Activated CD4-positive, alpha-beta T cell treated with anti-CD3 and anti-CD28 coated beads for 24 hours (primary cell): ENCODE measurements at regions not wholly inside any gene's neighbourhood (a gene's known extent, or its start where the extent isn't known, plus 50 kb on each side); places are given as distances from the start of the nearest gene placed in this dataset.

Experiments
- DNase-seq, 2 donors: peaks; one replicate each; pipeline ENCODE4 v3.0.0-alpha.2; 2020; ENCODE audit warnings: low read depth in 2 of 2

DNA sequence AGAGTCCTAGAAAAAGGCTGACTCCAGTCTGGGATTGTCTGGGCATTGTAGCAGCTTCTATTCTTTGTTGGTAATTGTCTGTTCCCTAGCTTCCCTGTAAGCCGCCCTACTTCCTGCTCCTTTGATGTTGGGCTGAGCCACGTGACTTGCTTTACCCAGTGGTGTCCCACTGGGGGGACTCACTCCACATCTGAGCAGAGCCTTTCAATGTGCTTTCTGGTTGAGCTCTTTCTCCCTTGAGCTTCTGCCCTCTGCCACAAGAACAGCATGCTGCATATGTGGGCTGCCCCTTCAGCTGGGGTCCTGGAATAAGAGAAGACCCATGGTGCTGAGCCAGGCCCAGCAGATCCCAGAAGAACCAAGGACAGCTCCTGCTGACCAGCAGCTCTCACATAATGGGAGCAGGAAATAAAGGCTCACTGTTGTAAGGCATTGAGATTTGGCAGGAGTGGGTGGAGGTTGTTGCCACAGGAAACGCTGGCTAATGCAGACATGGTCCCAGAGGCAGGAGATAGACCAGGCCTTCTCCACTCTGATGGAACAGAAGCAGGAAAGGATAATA is 276.3 kb upstream of the GJB5 start:
- DNase-seq = no peak

DNA sequence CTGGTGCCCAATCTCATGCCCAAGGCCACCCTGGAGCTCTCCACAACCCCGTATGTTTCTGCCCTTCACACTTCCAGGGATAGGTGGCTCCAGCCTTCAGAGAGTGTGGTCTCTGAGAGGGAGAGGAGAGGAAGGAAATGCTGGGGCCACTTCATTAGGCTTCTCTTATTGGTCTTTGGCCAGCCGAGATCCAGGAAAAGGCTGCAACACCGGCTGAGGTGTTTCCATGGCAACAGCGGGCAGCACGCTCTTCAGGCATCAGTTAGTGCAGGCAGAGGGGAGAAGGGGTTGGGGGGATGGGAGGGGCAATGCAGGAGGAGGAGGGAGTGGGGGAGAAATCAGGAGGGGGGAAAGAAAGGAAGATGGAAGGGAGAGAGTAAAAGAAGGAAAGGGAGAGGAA is 275.1 kb upstream of the GJB5 start:
- no peak for DNase-seq

DNA sequence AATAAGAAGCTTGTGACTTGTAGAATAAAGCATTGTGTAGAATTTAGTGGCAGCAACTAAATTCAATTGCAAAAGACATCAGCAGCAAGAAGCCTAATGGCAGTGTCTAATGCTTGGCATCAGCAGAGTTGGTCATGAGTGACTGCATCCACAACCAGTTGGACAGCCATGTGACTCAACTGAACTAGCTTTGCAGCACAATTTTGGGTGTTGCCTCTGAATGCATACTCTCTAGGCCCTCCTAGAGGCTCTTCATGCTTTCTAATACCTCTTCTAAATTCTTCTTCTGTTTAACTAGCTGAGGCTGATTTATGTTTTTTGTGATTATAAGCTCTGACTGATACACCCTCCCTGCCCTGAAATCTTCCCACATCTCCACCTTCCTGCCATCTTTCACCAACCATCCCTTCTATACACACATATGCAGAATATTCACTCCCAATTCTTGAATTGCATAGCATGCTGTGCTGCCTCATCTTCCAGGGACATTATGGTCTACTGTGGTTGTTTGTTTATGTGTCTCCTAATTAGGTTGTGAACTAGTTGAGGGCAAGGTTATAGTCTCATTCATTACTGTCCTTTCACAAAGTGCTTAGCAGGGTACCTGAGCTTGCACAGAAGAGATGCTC is 266.7 kb upstream of the GJB5 start:
- DNase-seq = no peak

DNA sequence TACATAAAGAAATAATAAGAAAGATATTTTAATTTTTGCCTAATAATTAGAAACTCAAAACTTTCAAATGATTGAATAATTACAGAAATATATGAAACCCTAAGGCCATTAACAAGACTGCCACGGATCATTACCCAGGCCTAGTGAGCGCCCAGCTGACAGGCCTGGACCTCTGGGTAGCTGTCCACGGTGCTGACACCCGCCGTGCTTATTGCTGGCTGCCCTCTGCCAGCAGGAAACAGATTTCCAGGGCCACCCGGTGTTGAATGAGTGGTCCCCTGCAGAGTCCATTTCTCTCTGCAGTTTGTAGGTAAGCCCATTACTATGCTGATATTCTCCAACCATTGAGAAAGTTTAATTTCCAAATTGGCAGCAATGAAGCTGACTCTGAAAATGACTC is 254.4 kb upstream of the GJB5 start:
- no peak for DNase-seq

DNA sequence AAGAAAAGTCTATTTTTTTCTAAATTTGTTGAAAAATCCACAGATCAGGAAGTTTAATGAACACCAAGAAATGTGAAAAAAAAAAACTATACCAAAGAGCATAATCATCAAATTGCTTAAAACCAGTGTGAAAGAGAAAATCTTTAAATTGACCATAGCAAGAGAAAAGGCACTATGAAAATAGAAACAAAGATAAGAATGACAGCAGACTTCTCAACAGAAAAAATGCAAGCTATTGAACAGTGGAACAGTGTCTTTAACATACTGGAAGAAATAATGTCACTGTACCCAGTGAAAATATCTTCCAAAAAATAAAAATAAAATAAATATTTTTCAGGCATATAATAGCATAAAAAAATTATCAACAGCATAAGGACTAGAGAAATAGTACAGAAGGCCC is 243.0 kb upstream of the GJB5 start:
- DNase-seq = no peak

DNA sequence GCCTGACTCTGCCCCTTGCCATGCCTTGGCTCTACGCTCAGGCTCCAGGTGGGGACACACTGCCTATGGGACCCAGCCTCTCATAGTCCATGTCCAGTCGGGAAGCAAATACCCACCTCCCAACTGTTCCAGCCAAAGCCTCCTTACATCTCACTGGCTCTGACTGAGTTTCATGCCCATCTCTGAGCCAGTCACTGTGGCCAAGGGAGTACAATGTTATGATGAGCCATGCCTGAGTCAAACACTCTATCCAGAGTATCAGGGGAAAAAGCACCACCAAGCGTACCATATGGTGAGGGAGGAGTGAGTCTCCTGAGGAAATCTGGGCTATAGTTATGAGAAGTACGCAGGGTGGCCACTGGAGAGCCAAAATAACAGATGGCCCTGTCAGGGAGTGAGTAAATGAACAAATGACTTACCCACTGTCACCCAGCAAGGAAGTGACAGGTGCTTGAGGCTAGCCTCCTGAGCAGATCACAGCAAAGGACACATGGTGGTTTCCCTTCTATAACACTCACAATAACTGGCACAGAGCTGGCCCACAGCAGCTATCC is 236.6 kb upstream of the GJB5 start:
- no peak for DNase-seq

DNA sequence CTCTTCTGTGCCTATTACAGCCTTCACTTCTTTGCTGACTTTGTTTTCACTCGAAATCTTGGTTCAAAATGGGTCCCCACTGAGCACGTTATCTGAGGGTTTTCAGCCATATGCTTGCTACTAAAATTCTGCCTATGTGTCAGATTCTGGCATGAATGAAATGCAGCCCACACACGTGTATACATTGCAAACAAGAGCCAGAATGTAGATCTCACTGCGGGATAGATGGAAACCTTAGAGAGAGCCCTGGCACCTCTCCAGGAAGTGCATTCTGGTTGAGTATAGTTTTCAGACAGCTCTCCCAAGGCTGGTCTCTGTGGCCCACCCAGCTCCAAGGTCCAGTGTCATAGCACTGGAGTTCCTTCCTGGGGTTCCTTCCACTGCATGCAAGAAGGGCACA is 234.7 kb upstream of the GJB5 start:
- no peak for DNase-seq

DNA sequence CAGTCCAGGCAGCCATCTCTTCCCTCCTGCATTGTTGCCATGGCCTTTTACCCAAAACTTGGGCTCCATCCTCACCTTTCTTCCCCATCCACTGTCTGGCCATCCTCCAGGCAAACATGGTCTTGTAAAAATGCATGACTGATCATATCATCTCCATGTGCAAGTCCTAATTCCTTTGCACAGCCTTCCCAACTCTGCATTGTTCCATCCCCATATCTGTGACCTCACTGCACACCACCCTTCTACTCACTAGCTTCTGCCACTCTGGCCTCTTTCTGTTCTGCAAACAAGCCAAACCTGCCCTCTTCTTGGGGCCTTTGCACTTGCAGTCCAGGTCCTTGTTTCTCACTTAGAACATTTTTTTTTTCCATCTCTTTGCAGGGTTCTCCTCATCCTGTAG is 230.1 kb upstream of the GJB5 start:
- no peak for DNase-seq

DNA sequence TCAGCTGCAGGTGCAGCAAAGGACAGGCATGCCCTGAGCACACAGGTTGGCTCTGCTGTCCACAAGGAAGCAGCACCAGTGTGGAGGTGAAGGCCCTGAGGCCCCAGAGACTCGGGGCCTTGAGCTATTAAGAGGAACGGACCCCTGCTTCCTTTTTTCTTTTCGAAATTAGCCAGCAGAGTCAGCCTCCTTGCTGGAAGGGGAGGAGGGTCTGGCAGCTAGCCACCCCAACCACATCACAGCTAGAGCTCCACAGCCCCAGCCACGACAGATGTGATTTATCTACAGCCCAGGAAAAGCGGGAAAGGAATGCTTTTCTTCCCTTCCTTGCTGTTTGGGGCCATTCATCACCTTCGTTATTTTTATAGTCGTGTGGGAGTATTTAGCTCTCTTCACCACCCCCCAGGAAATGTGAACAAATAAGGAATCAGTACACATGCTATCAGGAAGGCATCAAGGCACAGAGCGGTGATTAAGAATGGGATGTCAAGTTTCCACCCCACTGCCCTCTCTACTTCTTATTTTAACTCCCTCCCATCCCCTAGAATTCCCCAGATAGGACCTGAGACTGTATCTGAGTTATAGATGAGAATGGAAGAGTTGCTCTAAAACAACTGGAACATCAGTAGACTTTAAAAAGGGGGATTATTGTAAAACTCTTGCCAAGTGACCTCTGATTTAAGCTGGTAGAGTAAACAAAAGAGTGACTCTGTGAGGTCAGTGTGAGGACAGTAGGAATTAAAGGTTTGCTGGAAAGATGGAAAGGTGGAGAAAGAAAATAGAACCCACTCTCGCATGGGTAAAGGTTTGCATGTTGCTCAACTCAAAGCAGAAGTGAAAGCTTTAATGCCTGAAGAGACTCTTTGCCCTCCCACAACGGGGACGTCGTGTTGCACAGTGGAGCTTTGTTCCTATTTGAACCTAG is 224.7 kb upstream of the GJB5 start:
- no peak for DNase-seq

DNA sequence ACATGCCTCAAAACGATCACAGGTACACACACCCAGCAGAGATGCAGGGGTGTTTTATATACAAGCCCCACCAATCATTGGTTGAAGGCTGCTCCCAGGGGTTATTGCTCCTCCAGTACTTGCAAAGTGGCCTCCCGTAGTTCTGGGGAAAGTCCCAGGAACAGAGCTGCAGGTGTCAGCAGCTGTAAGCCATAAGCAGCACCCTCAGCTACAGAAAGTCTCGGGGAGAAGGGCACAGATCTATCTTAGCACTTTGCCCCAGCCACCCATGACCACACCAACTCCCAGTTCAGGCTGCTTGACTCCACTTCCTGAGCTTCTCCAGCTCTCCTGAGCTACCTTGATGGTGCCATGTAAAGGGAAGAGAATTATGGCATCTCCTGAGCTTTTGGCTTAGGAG is 222.7 kb upstream of the GJB5 start:
- DNase-seq = no peak

DNA sequence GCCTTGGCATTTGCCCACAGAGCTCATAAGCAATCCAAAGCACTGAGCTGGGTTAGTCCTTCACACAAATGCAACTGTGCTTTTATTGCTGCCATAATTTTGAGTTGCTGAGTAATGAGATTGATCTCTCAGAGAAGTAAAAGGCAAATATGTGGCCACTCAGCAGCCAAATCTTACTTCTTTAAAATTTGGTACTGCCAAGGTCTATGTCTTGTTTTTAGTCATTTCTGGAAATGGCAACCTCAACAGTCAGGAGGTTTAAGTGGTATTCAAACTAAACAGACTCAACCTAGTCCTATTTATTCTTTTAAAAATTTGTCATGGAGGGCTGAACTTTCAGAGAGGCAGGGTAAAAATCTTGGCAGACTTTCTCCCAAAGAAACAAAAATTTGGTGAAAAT is 216.4 kb upstream of the GJB5 start:
- DNase-seq = no peak

DNA sequence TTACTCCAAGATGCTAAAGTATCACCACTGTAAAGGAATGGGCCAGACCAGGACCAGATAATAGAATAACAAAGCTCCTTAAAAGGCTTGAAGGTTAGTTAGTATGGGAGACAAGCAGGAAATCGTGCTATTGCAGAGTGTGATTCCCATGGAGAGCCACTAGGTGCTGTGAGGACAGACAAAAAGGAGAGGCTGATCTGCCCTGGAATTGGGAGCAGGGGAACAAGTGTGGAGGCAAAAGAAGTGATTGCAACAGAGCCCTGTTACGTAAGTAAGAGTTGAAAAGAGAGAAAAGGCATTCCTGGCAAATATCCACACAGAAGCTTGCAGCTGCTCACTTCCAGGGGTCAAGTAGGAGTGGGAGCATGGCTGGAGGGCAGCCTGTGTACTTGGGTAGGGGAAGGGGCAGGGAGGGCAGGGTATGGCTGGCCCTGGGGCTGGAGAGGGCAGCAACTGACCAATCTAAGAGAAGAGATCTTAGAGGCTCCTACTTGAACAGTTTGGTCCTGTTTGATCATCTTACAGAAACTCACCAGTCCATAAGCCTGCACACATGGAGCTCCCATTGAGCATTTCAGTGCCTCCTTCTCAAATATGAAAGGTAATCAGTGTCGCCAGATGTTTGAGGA is 207.7 kb upstream of the GJB5 start:
- no peak for DNase-seq

DNA sequence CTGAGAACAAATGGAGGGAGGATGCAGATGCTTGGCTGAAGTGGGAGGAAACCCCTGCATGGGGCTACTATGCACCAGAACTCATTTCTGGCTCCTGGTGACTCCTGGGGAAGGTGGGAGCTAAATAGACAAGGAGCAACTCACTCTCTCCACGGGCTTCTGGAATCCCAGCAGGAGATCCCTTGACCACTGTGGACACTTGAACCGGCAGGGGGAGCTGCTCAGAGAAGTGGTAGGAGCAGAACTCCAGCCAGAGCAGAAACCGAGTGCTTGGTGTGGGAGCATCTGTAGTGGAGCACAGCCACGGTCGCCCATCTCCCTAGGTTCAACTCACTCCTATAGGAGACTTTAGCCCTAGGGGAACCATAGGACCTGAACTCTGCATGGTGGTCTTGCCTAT is 205.6 kb upstream of the GJB5 start:
- DNase-seq = no peak

DNA sequence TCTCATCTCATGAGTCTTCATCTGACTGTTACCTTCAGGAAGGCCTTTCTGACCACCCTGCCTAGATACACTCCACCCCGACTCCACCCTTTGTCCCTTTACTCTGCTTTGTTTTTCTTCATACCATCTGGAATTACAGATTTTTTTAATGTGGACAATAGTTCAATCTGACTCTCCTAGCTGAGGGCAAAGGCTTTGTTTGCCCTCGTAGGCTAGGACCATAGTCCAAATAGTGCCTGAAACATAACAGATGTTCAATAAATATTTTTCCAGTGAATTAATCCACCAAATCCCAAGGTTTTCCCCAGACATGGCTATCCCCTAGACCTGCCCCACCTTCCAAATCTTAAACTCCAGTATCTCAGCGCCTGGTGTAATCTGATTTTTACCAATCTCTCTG is 176.5 kb upstream of the GJB5 start:
- no peak for DNase-seq

DNA sequence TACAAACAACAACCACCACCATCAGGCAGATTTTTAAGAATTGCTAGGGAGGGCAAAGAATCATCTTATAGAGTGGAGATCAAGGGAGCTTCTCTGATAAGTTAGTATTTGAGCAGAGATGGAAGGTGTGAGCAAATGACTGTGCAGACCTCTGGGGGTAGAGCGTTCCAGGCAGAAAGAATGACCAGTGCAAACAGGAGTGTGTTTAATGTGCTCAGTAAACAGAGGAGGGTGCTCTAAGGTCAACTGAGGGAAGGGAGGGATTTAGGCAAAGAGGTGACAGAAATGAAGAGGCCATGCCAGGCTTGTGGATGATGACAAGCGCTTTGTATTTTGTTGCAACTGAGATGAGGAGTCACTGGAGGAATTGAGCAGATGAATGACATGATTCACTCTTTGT is 172.5 kb upstream of the GJB5 start:
- no peak for DNase-seq

DNA sequence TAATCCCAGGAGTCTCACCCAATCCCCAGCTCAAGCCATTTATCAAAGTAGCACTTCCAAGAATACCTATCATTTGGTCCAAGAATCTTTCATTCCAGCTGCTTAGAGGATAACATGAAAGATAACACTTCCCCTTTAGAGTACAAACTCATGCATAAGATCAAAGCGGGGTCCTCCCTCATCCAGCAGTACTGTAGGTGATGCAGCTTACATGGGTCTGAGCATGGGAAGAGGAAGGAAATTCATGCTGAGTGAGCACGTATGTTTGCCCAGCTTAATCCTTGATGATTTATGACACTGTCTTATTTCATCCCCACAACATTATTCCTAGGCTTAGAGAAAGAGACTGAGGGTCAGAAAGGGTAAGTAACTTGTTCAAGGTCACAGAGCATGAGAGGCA is 167.1 kb upstream of the GJB5 start:
- no peak for DNase-seq

DNA sequence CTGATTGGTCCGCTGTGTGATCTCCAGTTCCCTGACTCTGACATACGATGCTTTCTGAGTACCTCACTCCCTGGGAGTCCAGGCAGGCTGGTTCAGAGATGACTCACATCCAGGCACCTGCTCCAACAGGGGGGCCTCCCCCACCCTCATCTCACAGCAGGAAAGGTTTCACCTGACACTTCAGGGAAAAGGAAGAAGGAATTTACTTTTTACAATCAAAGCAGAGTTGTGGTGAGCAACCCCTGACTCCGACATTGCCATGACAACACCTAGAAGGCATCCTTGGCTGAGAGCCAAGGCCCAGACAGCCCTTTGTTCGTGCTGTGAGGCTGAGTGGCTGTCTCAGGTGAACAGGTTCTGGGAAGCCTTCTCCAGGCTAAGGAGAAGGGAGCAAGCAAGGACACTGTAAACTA is 164.6 kb upstream of the GJB5 start:
- no peak for DNase-seq

DNA sequence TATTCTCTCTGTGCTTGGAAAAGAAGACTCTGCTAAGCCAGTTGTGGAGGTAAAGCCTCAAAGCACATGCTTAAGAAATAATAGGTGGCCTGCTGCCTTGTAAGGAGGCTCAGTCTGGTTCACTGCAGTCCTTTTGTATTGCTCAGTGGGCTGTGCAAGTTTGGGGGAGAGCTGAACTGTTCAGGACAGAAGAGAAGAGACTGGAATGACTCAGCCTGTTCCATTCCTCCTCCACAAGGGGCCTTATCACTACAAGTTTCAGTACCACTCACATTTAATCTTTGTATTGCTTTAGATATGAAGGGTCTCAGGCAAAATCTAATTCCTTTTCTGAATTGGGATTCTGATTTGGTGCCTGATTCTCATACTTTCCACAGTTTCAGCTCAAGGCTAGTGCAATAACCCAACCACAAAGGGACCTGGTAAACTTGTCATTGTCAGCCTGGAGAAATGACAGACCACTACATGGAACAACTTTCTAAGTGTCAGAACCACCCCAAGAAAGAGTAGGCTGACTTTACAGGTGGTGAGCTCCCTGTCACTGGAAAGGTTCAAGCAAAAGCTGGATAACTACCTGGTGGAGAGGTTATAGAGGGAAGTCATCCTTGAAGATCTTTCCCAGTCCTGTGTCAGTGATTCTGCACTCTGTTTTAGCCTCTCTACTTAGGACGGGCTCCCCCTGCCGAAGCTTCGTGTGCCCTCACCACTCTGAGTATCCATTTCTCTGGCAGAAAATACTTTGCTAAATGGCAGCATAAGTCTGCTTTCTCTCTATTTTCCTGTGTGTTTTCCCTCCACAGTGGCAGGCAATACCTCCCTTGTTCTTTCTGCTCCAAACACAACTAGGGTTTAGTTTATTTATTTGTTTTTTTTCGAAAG is 162.9 kb upstream of the GJB5 start:
- no peak for DNase-seq

DNA sequence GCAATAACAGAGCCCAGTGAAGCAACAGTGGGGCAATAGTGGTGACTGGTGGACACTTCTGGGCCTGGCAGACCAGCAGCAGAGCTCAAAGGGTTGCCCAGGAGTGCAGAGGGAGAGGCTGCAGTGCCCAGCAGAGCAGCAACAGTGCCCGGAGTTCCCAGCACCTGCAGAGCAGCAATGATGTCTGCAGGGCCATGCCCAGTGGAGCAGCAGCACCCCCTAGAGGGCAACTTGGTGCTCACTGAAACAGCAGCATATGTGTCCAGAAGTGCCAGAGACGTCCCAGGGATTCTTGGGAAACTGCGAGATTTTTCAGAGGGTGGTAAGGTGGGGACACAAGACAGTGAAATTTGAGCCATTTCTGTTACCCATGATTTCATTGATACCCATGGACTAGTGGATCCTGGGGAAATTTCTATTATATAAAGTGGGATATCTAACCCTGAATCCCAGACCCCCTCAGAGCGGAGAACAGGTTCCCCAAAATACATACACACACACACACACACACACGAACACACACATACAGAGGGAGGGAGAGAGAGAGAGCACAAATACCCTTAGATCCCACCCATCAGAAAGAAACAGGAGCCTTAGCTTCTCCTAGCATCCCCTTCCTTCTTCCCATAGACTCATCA is 156.9 kb upstream of the GJB5 start:
- DNase-seq = peak; percentile 36 to 64

DNA sequence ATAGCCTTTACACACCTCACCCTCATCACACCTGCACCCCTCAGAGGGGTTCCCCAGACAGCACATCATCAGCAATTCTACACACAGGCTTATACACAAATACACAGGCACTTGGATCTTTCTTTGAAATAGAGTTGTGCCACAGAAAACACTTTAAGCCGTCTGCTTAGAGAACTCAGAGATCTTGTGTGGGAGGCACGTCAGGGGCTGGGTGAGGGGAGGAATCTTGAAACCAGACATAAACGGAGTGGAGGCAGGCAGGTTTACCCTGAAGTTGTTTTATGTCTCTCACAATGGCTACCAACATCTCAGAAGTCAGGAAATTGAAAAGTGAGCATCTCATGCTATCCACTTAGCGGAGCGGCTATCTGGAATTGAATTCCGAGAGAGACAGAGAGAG is 151.9 kb upstream of the GJB5 start:
- no peak for DNase-seq

DNA sequence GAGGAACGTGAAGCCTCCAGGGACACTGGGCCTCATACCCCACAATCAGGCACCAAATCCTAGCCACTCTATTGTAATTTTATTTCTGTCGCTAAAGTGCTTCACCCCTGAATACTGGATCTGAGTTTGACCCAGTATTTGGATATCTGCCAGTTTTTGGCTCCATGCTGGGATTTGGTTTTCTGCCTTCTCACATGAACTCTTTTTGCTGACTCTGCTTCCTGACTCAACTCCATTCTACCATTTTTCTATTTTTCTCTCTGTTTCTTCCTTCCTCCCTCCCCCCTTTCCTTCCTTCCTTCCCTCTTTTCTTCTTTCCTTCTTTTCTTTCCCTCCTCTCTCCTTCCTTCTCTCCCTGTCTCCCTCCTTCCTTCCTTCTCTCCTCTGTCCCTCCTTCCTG is 151.3 kb upstream of the GJB5 start:
- no peak for DNase-seq
